PC-9 (cell line): ENCODE measurements at regions not wholly inside any gene's neighbourhood (a gene's known extent, or its start where the extent isn't known, plus 50 kb on each side); places are given as distances from the start of the nearest gene placed in this dataset.

ENCODE experiments used
- CTCF ChIP-seq: fragments of 200-600 bp; sonication (generic); conservative IDR thresholded peaks from 2 replicates; pipeline ENCODE4 v1.6.1; 2017; ENCODE audit warnings: mixed run types, antibody characterized with exemption, mild to moderate bottlenecking, moderate library complexity
- EZH2 ChIP-seq: fragments of 200-600 bp; sonication (generic); IDR thresholded peaks from 2 replicates; pipeline ENCODE4 v1.8.0; 2017; ENCODE audit warnings: antibody characterized with exemption, low read depth

- no peak for TF ChIP-seq CTCF
- no peak for TF ChIP-seq EZH2
Observed at GRCh38 chr15:61381501-61381900, 152.4 kb upstream of the RORA start.
